ENCODE measurements at regions not wholly inside any gene's neighbourhood (a gene's known extent, or its start where the extent isn't known, plus 50 kb on each side); places are given as distances from the start of the nearest gene placed in this dataset.

- no peak for TF ChIP-seq CTCF (IDR thresholded peaks at IDR 0.05)
These were observed 156.8 kb upstream of the LRRC7 start for GRCh38 chr1:69410893-69411292.

- no peak for TF ChIP-seq CTCF (IDR thresholded peaks at IDR 0.05)
These were observed 156.1 kb upstream of the LRRC7 start for GRCh38 chr1:69411617-69412016.

- no peak for TF ChIP-seq CTCF (IDR thresholded peaks at IDR 0.05)
These were observed 154.6 kb upstream of the LRRC7 start for GRCh38 chr1:69413129-69413528.

GRCh38 chr1:69414574-69414973 lies 153.1 kb upstream of the LRRC7 start:
- no peak for TF ChIP-seq CTCF (IDR thresholded peaks at IDR 0.05)

- TF ChIP-seq CTCF (IDR thresholded peaks at IDR 0.05) = no peak
These were observed 146.4 kb upstream of the LRRC7 start for GRCh38 chr1:69421286-69421685.

GRCh38 chr1:69425871-69426270 lies 141.9 kb upstream of the LRRC7 start:
- TF ChIP-seq CTCF (IDR thresholded peaks at IDR 0.05) = no peak

- no peak for TF ChIP-seq CTCF (IDR thresholded peaks at IDR 0.05)
These were observed 141.3 kb upstream of the LRRC7 start for GRCh38 chr1:69426401-69426800.

GRCh38 chr1:69433073-69433472 lies 134.6 kb upstream of the LRRC7 start:
- TF ChIP-seq CTCF (IDR thresholded peaks at IDR 0.05) = no peak
